ENCODE measurements at regions not wholly inside any gene's neighbourhood (a gene's known extent, or its start where the extent isn't known, plus 50 kb on each side); places are given as distances from the start of the nearest gene placed in this dataset.

- intact Hi-C loops (cut with DNase I) = no loop called here
- Histone ChIP-seq H3K4me3 (no peak overlapping the region), H3K36me3 (replicated peaks in 1 of 2) (no peaks in the 10 kb centered on the region), H3K27ac (no peak overlapping the region), H3K9me3 (replicated peaks in 1 of 3) (no peaks in the 10 kb centered on the region), H3K27me3 (peaks cover 3% of the 10 kb centered on the region), H3K4me1 (replicated peaks in 1 of 2) (no peaks in the 10 kb centered on the region)
- DNase-seq = no peak
- TF ChIP-seq CTCF (IDR thresholded peaks at IDR 0.05) (no peak), POLR2A (IDR thresholded peaks at IDR 0.05) (no peak)
- 65 to 79% (median 74%) methylated on average over 6 of the region's 6 CpGs for WGBS, 4 donors
Measured at GRCh38 chr2:118761771-118762170, 85.7 kb downstream of the EN1 start.

- Histone ChIP-seq H3K27me3 (no peaks in the 10 kb centered on the region), H3K36me3 (replicated peaks in 1 of 2) (no peaks in the 10 kb centered on the region), H3K4me1 (replicated peaks in 1 of 2) (no peaks in the 10 kb centered on the region), H3K9me3 (replicated peaks in 1 of 3) (no peaks in the 10 kb centered on the region), H3K4me3 (no peak overlapping the region), H3K27ac (no peak overlapping the region)
- intact Hi-C loops (cut with DNase I) = loop anchor here in 1 of 2 donors (10.0 kb wide), 1 partner anchor 99 kb away; no protein-coding TSS in a partner anchor
- DNase-seq = no peak
- TF ChIP-seq CTCF (IDR thresholded peaks at IDR 0.05) = no peak
- TF ChIP-seq POLR2A (IDR thresholded peaks at IDR 0.05) = no peak
- WGBS, 4 donors = 13 to 20% (median 14%) methylated on average over 2 of the region's 2 CpGs
Measured at GRCh38 chr2:118755901-118756300, 91.5 kb downstream of the EN1 start.

- H3K36me3 ChIP-seq (replicated peaks in 1 of 2) = no peaks in the 10 kb centered on the region
- no peak for DNase-seq
- TF ChIP-seq POLR2A (IDR thresholded peaks at IDR 0.05) (no peak), CTCF (IDR thresholded peaks at IDR 0.05) (no peak)
- intact Hi-C loops (cut with DNase I) = loop anchor here in 1 of 2 donors (10.0 kb wide), 1 partner anchor 99 kb away; no protein-coding TSS in a partner anchor
- H3K27ac ChIP-seq = no peak overlapping the region
- H3K4me1 ChIP-seq (replicated peaks in 1 of 2) = no peaks in the 10 kb centered on the region
- H3K9me3 ChIP-seq (replicated peaks in 1 of 3) = no peaks in the 10 kb centered on the region
- H3K4me3 ChIP-seq = no peak overlapping the region
- no peaks in the 10 kb centered on the region for H3K27me3 ChIP-seq
- 41 to 59% (median 49%) methylated on average over 2 of the region's 2 CpGs for WGBS, 4 donors
Measured at GRCh38 chr2:118755384-118755783, 92.1 kb downstream of the EN1 start.

- TF ChIP-seq CTCF (IDR thresholded peaks at IDR 0.05) = no peak
- no peaks in the 10 kb centered on the region for H3K4me1 ChIP-seq (replicated peaks in 1 of 2)
- no peak overlapping the region for H3K4me3 ChIP-seq
- no peak for DNase-seq
- no peaks in the 10 kb centered on the region for H3K9me3 ChIP-seq (replicated peaks in 1 of 3)
- intact Hi-C loops (cut with DNase I) = loop anchor here in 1 of 2 donors (10.0 kb wide), 1 partner anchor 102 kb away; no protein-coding TSS in a partner anchor
- no peak overlapping the region for H3K27ac ChIP-seq
- 69 to 78% (median 75%) methylated on average over 15 to 16 of the region's 16 CpGs for WGBS, 4 donors
- no peaks in the 10 kb centered on the region for H3K27me3 ChIP-seq
- H3K36me3 ChIP-seq (replicated peaks in 1 of 2) = no peaks in the 10 kb centered on the region
Measured at GRCh38 chr2:118752762-118753429, 94.6 kb downstream of the EN1 start.

Measured in adrenal gland (tissue), 9 donors.